GM18858 (cell line): ENCODE measurements at regions not wholly inside any gene's neighbourhood (a gene's known extent, or its start where the extent isn't known, plus 50 kb on each side); places are given as distances from the start of the nearest gene placed in this dataset.

ENCODE experiments used
- ATAC-seq: cut with Tn5 transposase; IDR thresholded peaks from one replicate; pipeline ENCODE4 v1.9.1; 2021; ENCODE audit not compliant: unreplicated experiment

GRCh38 chr3:117495620-117496019 is 786.0 kb downstream of the TUSC7 start:
- no peak for ATAC-seq

GRCh38 chr3:117499189-117499870 is 789.8 kb downstream of the TUSC7 start:
- no peak for ATAC-seq

DNA sequence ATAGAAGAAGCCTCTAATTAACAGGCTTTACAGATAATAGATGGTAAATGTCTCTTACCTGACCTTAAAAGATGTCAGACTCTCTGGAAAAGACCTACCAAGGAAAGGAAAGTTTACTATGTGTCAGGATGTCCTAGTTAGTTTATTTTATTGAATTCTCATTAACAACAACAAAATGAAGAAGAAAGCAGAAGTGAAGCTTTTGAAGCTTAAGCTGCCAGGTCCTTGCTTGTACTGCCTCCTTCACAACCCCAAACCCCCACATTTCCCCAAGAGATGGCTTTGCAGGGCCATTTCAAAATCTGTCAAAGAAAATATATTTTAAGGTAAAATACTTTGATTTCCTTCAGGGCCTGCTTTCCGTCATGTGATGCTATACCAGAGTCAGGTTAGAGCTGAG is 798.4 kb downstream of the TUSC7 start:
- ATAC-seq = no peak

DNA sequence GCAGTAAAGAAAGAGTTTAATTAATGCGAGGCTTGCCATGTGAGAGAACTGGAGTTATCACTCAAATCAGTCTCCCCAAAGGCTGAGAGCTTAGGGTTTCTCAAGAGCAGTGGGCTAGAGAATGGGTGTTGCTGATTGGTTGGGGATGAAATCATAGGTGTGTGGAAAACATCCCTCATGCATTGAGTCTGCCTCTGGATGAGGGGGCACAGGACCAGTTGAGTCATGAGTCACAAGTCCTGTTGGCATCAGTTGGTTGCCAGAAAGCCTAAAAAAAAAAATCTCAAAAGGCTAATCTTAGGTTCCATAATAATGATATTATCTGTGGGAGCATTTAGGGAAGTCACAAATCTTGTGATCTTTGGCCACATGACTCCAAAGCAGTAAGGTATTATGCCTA is 800.3 kb downstream of the TUSC7 start:
- ATAC-seq = no peak

DNA sequence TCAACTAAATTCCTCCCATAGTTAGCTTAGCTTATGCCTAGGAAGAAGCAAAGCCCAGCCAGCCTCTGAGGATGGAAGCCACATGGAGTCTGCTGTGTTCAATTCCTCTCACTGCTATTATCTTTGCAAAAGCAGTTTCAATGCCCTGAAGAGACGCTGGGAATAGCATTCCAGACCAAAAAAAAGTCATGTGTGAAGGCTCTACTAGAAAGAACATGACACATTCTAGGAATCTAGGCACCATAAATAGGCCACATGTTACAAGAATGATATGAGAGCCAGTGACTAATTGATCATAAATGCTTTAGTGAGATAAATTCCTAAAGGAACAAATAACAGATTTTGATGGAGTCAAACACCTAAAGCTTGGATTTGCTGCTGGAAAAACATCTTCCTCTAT is 800.8 kb downstream of the TUSC7 start:
- ATAC-seq = no peak

DNA sequence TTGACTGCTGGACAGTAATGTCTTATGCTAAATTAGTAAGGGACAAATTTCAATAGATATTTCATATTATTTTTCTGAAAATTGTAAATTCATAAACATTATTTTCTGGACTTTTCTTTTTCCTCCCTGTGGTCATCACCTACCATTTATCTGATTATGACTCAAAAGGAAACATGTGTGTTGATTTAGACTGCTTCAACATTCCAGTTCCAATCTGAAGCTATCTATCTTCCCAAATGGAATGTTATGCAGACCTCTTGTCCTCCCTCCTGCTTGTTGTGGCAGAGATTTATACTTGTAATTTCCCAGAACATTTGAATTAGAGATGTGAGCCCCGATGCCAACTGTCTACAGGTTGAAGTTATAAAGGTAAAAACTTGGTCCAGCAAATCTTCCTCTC is 803.4 kb downstream of the TUSC7 start:
- no peak for ATAC-seq

DNA sequence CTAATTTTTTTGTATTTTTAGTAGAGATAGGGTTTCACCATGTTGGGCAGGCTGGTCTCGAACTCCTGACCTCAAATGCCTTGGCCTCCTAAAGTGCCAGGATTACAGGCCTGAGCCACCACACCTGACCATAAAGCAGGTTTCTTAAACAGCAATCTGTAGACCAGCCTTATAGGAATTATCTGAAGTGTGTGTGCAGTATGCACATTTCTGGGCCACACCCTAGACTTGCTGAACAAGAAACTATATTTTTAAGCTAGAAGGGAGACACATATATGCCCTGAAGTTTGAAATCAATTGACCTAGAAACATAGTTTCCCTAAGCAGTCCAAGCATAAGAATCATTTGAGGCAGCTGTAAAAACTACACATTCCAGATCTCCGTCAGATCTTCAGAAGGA is 805.7 kb downstream of the TUSC7 start:
- no peak for ATAC-seq

DNA sequence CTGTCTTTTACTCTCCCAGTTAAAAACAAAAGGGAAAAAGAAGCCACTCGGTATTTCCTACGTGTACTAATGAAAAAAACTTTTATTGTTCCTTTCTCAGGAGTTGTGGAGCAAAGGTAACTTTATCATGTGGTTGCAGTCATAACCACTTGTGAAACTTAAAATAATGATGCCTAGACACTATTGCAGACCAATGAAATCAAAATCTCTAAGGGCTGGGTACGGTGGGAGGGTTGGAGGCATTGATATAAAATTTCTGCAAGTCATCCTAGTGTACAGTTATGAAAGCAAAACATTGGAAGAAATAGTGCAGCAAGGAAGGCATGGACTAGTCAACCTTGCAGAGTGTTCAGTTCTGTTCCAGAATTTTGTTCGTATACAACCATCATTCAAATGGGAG is 808.8 kb downstream of the TUSC7 start:
- no peak for ATAC-seq

DNA sequence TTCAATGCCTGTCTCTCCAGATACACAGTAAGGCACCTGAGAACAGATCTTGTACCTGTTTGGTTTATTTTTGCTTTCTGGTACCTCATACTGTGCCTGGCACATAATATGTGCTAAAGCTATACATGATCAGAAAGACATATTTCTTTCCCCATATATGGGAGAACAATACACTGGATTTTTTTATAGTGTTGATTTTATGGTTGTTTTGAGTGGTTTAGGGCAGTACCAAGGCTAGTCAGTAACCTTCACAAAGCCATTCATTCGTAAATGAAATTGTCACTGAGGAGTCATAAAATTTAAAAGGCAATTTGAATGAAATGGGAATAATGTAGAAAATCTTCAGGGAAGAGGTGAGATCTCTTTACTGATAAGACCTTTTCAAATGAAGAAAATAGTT is 810.2 kb downstream of the TUSC7 start:
- ATAC-seq = no peak

GRCh38 chr3:117520582-117520981 is 811.0 kb downstream of the TUSC7 start:
- ATAC-seq = no peak

DNA sequence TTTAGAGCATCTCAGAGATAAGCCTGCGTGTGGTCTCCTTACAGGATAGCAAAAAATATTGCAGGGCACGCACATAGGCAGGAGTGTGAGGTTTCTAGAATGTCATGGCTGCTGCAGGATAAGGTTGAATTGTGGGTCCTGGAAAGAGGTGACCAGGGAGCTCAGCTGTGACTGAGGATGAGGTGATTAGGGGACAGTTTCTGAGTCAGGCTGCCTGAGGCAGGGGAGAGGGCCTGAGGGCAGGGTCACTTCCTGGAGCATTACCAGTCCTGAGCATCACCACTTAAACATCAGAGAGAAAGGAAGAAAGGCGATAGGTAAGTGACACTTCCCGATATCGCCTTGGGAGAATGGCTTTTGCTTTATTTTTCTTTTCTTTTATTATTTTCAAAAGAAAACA is 813.8 kb downstream of the TUSC7 start:
- no peak for ATAC-seq

DNA sequence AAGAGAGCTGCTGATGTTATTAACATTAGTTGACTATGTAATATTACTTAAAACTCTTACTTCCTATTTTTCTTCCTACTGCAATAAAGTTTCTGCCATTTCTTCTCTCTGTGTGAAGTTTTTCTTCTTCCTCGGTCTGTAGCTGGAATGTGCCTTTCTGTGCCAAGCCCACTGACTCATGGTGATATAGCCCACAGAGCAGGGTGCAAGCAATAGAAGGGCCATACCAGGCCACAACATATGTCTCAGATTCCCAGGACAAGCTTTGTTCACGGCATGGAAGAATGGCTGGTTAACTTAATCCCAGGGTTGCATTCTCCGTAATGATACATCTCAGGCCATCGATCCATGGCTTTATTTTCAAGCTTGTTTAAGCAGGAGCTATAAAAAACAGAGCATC is 815.3 kb downstream of the TUSC7 start:
- no peak for ATAC-seq

GRCh38 chr3:117526470-117527079 is 817.0 kb downstream of the TUSC7 start:
- peak; percentile 40 for ATAC-seq

GRCh38 chr3:117527346-117527745 is 817.8 kb downstream of the TUSC7 start:
- no peak for ATAC-seq

DNA sequence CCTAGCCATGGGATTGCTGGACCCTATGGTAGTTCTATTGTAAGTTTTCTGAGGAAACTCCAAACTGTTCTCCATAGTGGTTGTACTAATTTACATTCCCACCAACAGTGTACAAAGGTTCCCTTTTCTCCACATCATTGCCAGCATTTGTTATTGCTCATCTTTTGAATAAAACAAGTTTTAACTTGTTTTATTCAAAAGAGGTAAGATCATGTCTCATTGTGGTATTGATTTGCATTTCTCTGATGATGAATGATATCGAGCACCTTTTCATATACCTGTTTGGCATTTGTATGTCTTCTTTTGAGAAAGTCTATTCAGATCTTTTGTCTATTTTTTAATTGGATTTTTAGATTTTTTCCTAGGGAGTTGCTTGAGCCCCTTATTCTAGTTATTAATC is 819.1 kb downstream of the TUSC7 start:
- no peak for ATAC-seq

DNA sequence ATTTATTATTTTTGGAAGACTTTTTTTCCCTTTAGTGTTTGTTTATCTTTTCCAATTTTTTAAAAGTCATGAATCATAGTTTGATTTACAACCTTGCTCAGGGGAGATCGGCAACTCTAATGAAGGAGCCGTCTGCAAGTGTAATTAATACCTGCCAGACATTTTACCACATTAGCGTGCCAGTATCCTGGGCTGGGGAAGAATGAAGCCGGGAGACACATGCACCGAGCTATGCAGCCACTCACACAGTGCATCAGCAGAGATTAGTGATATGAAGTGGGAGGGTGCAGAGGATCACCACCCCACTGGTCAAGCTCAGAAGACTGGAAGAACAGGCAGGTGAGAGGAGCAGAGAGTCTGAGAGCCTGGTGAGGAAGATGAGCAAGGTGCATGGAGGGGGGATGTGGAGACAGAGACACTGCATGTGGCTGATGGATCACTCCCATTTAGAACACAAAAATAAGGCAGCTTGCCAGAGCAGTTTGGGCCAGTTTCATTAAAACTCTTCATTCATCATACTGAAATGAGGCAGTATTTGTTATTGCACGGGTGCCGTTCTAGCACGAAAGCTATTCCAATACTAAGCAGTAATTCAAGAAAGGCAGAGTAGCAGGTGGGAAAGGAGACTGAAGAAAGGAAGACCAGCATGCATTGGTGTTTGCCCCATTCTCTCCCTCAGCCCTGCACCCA is 821.6 kb downstream of the TUSC7 start:
- no peak for ATAC-seq

DNA sequence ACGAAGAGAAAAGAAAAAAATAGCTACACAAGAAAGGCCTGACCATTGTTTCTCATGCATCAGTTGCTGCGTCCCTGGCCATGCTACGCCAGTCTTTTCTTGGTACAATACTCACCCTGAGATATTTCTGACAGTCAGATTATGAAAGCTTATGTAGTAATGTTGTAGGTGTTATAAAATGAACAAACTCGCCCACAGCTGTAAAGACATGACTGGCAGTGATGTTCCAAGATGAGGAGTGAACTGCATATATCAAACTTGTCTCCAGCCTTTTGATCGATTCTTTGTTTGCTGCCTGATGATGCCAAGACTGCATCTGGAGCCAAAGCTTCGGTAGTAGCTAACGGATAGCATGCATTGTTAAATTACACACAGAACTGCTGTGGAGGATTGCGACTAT is 822.7 kb downstream of the TUSC7 start:
- ATAC-seq = no peak

GRCh38 chr3:117534138-117534537 is 824.6 kb downstream of the TUSC7 start:
- ATAC-seq = no peak

GRCh38 chr3:117536006-117536405 is 826.4 kb downstream of the TUSC7 start:
- ATAC-seq = no peak

- ATAC-seq = no peak
Observed at GRCh38 chr3:117537949-117538348, 828.4 kb downstream of the TUSC7 start.

DNA sequence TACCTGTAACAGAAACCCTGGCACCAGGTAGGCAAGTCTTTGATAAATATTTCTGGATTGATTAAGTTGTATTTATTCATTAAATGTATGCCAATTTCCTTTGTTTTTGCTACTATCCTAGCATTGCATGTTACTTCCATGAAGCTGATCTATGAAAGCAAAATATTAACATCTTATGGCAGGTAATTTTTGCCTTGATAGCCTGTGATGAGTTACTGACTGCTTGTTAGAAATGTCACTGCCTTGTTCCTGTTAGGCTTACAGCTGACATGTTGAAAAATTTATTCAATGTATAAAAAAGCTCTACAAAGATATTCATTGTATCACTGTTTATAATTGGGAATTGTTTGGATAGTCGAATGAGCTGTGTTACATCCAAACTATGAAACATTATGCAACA is 830.1 kb downstream of the TUSC7 start:
- no peak for ATAC-seq

DNA sequence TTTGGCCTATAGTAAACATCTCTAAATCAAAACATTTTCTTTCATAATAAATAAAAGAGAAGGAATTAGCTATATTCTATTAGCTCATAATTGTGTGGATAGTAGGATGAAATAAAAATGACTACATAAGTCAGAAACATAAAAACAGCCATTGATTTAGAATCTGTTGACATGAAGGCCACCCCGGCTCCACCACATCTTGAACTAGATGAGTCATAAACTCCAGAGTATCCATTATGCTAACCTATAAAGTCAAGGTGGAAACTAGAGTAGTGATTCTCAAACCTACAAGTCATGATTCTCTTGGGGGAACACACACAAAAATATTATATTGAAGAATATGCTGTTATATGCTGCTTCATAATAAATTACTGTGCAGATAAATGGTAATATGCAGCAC is 831.0 kb downstream of the TUSC7 start:
- no peak for ATAC-seq

DNA sequence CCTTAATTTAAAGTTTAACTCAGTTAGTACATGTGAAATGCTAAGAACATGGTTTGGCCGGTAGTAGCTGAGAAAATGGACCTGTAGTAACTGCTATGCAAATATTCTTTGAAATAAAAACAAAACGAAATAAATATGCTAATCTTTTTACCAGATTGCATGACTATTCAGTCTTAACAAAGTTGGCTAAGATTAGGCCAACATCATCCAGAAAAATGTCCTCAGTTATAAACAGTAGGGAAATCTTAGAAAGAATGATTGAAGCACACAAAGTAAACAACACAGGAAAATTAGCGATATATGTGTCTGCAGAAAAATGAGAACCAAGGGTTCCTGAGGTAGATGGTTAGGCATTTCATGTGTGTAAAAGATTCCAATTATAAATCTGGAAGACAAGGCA is 832.1 kb downstream of the TUSC7 start:
- no peak for ATAC-seq
